Caco-2 (cell line): ENCODE measurements at regions not wholly inside any gene's neighbourhood (a gene's known extent, or its start where the extent isn't known, plus 50 kb on each side); places are given as distances from the start of the nearest gene placed in this dataset.

Experiments used
- BruUV-seq: library from RNA; stranded (reverse); fragments of 400-500 nt; replicated peaks from 2 replicates; lab custom pipeline; 2021; lab: Mats Ljungman, UMichigan
- CTCF ChIA-PET: fragments of 300-600 bp; sonication (Branson Sonifier 250); formaldehyde crosslinking; loops from one replicate; lab custom pipeline; 2022; ENCODE audit warnings: antibody characterized with exemption; lab: Charles Lee
- POLR2A ChIA-PET: fragments of 300-600 bp; sonication (Branson Sonifier 250); formaldehyde crosslinking; loops from one replicate; lab custom pipeline; 2022; ENCODE audit warnings: antibody characterized with exemption; lab: Charles Lee
- DNase-seq, 2 experiments: peaks; one replicate each; pipeline versions ENCODE4 v3.0.0 to v3.0.0-alpha.2; 2020 to 2022
- H3K27me3 ChIP-seq: replicated peaks from 2 replicates; pipeline ENCODE4 v1.6.0; 2011; ENCODE audit warnings: low read length; ENCODE audit not compliant: control insufficient read depth, insufficient read depth
- H3K36me3 ChIP-seq: 2 replicates; pipeline ENCODE4 v1.5.1; 2011; ENCODE audit warnings: low read length; ENCODE audit not compliant: control insufficient read depth, insufficient read depth
- H3K4me1 ChIP-seq: fragments of 250-450 bp; sonication (Bioruptor Pico); 2 replicates; pipeline ENCODE4 v1.5.1; 2020; ENCODE audit warnings: mild to moderate bottlenecking
- H3K4me3 ChIP-seq: 2 replicates; pipeline ENCODE4 v1.5.1; 2011; ENCODE audit warnings: low read depth, mild to moderate bottlenecking, control low read depth, low read length
- H3K9me3 ChIP-seq: fragments of 250-450 bp; sonication (Bioruptor Pico); 2 replicates; pipeline ENCODE4 v1.5.1; 2020; ENCODE audit warnings: mild to moderate bottlenecking, moderate library complexity
- H3K27ac Mint-ChIP-seq: one replicate; pipeline ENCODE4 v1.8.0; 2022; ENCODE audit warnings: mixed read lengths; ENCODE audit not compliant: unreplicated experiment
- H3K27me3 Mint-ChIP-seq: one replicate; pipeline ENCODE4 v1.8.0; 2022; ENCODE audit warnings: mixed read lengths; ENCODE audit not compliant: insufficient read depth, unreplicated experiment
- H3K36me3 Mint-ChIP-seq: one replicate; pipeline ENCODE4 v1.8.0; 2022; ENCODE audit warnings: mild to moderate bottlenecking, mixed read lengths; ENCODE audit not compliant: insufficient read depth, unreplicated experiment
- H3K4me1 Mint-ChIP-seq: one replicate; pipeline ENCODE4 v1.8.0; 2022; ENCODE audit warnings: low read depth, mixed read lengths; ENCODE audit not compliant: unreplicated experiment
- H3K4me3 Mint-ChIP-seq: one replicate; pipeline ENCODE4 v1.8.0; 2022; ENCODE audit warnings: mild to moderate bottlenecking, moderate library complexity, mixed read lengths; ENCODE audit not compliant: unreplicated experiment
- H3K9me3 Mint-ChIP-seq: one replicate; pipeline ENCODE4 v1.8.0; 2022; ENCODE audit warnings: mixed read lengths; ENCODE audit not compliant: unreplicated experiment
- intact Hi-C: fragments of 100-400 bp; cut with micrococcal nuclease; formaldehyde crosslinking; loops from one replicate; pipeline ENCODE4 v1.10.0; 2022; ENCODE audit not compliant: unreplicated experiment
- TF ChIP-seq, protein P1 (sequence below), 2 experiments: fragments of 200-600 bp in 1 of 2; IDR thresholded peaks; 1 replicate in 1 of 2; 2 replicates in 1 of 2; pipeline versions ENCODE4 v1.5.1 to v1.8.0; 2011 to 2022; ENCODE audit warnings: antibody characterized with exemption in 1 of 2, control low read depth in 1 of 2, inconsistent platforms in 1 of 2, low read depth in 1 of 2, low read length in 1 of 2, mild to moderate bottlenecking in 1 of 2, moderate library complexity in 1 of 2; ENCODE audit not compliant: insufficient read depth in 1 of 2, severe bottlenecking in 1 of 2, unreplicated experiment in 1 of 2

DNA sequence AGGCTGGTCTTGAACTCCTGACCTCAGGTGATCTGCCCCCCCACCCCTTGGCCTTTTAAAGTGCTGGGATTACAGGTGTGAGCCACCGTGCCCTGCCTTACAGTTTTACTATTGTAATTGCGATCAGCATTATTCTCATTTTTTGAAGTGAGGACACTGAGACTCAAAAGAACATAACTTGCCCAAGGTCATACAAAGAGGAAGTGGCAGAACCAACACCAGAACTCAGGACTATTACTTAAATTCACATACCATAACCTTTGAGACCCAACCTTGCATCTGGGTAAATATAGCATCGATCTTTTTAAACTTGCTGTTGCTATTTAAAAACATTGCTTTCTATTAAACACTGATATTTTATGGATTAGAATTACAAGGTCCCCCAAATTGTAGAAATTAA is 54.2 kb downstream of the FOXI1 start:
- no peaks in the 10 kb centered on the region for H3K27me3 Mint-ChIP-seq
- CTCF ChIA-PET, result no interaction called here
- H3K27me3 ChIP-seq, result no peaks in the 10 kb centered on the region
- H3K36me3 ChIP-seq, result no peaks in the 10 kb centered on the region
- H3K9me3 ChIP-seq, result no peaks in the 10 kb centered on the region; the same call in 1 of the 2 replicates
- H3K36me3 Mint-ChIP-seq, result no peaks in the 10 kb centered on the region
- intact Hi-C loops, result no loop called here
- H3K9me3 Mint-ChIP-seq, result no peaks in the 10 kb centered on the region
- no peak overlapping the region for H3K4me3 Mint-ChIP-seq
- no peak overlapping the region for H3K4me3 ChIP-seq
- POLR2A ChIA-PET, result no interaction called here
- 0 out of 2 replicates have a peak, but pooled peaks cover 6% of the 10 kb centered on the region for H3K4me1 ChIP-seq
- no peak for DNase-seq
- TF ChIP-seq, protein P1, sequence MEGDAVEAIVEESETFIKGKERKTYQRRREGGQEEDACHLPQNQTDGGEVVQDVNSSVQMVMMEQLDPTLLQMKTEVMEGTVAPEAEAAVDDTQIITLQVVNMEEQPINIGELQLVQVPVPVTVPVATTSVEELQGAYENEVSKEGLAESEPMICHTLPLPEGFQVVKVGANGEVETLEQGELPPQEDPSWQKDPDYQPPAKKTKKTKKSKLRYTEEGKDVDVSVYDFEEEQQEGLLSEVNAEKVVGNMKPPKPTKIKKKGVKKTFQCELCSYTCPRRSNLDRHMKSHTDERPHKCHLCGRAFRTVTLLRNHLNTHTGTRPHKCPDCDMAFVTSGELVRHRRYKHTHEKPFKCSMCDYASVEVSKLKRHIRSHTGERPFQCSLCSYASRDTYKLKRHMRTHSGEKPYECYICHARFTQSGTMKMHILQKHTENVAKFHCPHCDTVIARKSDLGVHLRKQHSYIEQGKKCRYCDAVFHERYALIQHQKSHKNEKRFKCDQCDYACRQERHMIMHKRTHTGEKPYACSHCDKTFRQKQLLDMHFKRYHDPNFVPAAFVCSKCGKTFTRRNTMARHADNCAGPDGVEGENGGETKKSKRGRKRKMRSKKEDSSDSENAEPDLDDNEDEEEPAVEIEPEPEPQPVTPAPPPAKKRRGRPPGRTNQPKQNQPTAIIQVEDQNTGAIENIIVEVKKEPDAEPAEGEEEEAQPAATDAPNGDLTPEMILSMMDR (IDR thresholded peaks at IDR 0.05; ENCODE audit: insufficient read depth in 1 of 2, low read depth in 1 of 2, low read length in 1 of 2, severe bottlenecking in 1 of 2, unreplicated experiment in 1 of 2), result no peak
- no peaks in the 10 kb centered on the region for H3K4me1 Mint-ChIP-seq
- BruUV-seq, result no TSS peak
- no peak overlapping the region for H3K27ac Mint-ChIP-seq

DNA sequence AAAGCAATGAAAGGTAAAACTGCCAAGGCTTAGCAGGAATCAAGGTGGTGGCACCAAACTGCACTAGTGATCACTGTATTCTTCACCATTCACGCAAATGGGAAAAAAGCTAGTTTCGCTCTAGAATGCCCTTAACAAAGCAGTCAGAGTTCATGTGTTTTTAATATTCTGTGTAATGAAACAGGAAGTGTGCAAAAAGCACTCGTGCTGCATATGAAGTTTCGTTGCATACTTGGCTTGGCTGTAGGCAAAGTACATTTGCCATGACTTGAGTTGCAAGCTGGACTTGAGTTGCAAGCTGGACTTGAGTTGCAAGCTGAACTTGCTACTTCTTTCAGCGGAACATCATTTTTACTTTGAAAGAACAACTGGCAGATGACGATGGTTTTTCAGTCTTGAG is 55.4 kb downstream of the FOXI1 start:
- H3K9me3 Mint-ChIP-seq, result no peaks in the 10 kb centered on the region
- intact Hi-C loops, result no loop called here
- no peak for DNase-seq
- CTCF ChIA-PET, result interaction anchor here (1.2 kb wide), 1 partner anchor 55 kb away, joined by 3 read pairs; no protein-coding TSS in a partner anchor
- no peaks in the 10 kb centered on the region; the same call in 1 of the 2 replicates for H3K9me3 ChIP-seq
- no peaks in the 10 kb centered on the region for H3K4me1 Mint-ChIP-seq
- no peaks in the 10 kb centered on the region for H3K27me3 Mint-ChIP-seq
- no peaks in the 10 kb centered on the region for H3K36me3 Mint-ChIP-seq
- no peaks in the 10 kb centered on the region for H3K36me3 ChIP-seq
- no peak overlapping the region for H3K4me3 Mint-ChIP-seq
- H3K4me3 ChIP-seq, result no peak overlapping the region
- TF ChIP-seq, protein P1 (IDR thresholded peaks at IDR 0.05; ENCODE audit: insufficient read depth in 1 of 2, low read depth in 1 of 2, low read length in 1 of 2, severe bottlenecking in 1 of 2, unreplicated experiment in 1 of 2), result no peak
- POLR2A ChIA-PET, result no interaction called here
- no peak overlapping the region for H3K27ac Mint-ChIP-seq
- no TSS peak for BruUV-seq
- H3K4me1 ChIP-seq, result 0 out of 2 replicates have a peak, but pooled peaks cover 6% of the 10 kb centered on the region
- H3K27me3 ChIP-seq, result no peaks in the 10 kb centered on the region

DNA sequence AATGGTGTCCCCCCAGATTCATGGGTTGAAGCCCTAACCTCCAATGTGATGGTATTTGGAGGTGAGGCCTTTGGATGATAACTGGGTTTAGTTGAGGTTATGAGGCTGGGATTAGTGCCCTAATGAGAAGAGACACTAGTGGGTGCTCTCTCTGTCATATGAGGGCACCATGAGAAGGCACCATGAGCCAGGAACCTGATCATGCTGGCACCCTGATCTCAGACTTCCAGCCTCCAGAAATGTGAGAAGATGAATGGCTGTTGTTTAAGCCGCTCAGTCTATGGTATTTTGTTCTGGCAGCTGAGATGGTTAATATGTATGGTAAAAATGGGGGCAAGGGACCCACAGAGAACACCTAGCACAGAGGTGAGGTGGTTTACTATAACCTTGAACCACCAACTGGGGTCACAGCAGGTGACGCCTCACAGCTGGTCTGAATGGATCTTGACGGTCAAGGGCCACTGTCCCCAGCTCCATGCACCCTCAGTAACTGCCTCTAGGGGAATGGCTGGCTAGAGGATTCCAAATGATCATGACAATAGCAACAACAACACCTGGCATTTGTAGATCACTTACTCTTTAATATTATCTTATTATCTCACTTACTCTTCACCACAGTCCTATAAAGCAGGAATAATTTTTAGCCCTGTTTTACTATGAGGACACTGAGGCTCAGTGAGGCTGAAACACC is 57.1 kb downstream of the FOXI1 start:
- Histone ChIP-seq H3K9me3 (no peaks in the 10 kb centered on the region; the same call in 1 of the 2 replicates), H3K4me1 (0 out of 2 replicates have a peak, but pooled peaks cover 6% of the 10 kb centered on the region), H3K36me3 (no peaks in the 10 kb centered on the region), H3K27me3 (no peaks in the 10 kb centered on the region), H3K4me3 (no peak overlapping the region)
- TF ChIP-seq, protein P1 (IDR thresholded peaks at IDR 0.05; ENCODE audit: insufficient read depth in 1 of 2, low read depth in 1 of 2, low read length in 1 of 2, severe bottlenecking in 1 of 2, unreplicated experiment in 1 of 2), result no peak
- Mint-ChIP-seq H3K27me3 (no peaks in the 10 kb centered on the region), H3K4me1 (no peaks in the 10 kb centered on the region), H3K27ac (no peak overlapping the region), H3K9me3 (no peaks in the 10 kb centered on the region), H3K4me3 (no peak overlapping the region), H3K36me3 (no peaks in the 10 kb centered on the region)
- ChIA-PET CTCF (interaction anchor here (0.8 kb wide), 1 partner anchor 23 kb away, joined by 3 read pairs; no protein-coding TSS in a partner anchor), POLR2A (no interaction called here)
- intact Hi-C loops, result no loop called here
- no peak for DNase-seq
- BruUV-seq, result no TSS peak
